ENCODE measurements at regions not wholly inside any gene's neighbourhood (a gene's known extent, or its start where the extent isn't known, plus 50 kb on each side); places are given as distances from the start of the nearest gene placed in this dataset.

DNA sequence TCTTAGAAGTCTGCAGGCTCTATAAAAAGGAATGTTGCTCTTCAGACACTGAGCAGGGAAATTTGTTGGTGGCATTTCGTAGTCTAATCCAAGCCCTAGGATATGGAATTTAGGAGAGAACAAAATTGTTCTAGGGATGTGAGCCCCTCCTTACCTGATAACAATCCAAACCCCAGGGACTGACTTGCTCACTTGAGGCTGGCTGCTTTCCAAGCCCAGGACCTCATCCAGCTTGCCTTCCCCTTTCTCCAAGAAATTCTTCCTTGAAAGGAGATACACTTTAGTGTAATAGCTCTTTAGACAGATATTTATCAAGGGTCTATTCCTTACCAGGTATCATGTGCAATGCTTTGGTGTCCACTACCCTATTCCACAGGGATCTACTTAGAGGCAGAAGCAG lies 279.8 kb downstream of the C1D start:
- intact Hi-C loops (cut with DNase I), result no loop called here
- DNase-seq (ENCODE audit: low spot score), result no peak

GRCh38 chr2:67790622-67791021 lies 272.2 kb downstream of the C1D start:
- intact Hi-C loops (cut with DNase I), result no loop called here
- no peak for DNase-seq (ENCODE audit: low spot score)

GRCh38 chr2:67792191-67792590 lies 270.6 kb downstream of the C1D start:
- DNase-seq (ENCODE audit: low spot score), result no peak
- intact Hi-C loops (cut with DNase I), result no loop called here

GRCh38 chr2:67792681-67793091 lies 270.1 kb downstream of the C1D start:
- intact Hi-C loops (cut with DNase I), result no loop called here
- DNase-seq (ENCODE audit: low spot score), result no peak

GRCh38 chr2:67797801-67798540 lies 264.8 kb downstream of the C1D start:
- intact Hi-C loops (cut with DNase I), result no loop called here
- no peak for DNase-seq (ENCODE audit: low spot score)

- intact Hi-C loops (cut with DNase I), result no loop called here
- DNase-seq (ENCODE audit: low spot score), result no peak
Measured at GRCh38 chr2:67798541-67799160, 264.2 kb downstream of the C1D start.

- intact Hi-C loops (cut with DNase I), result no loop called here
- no peak for DNase-seq (ENCODE audit: low spot score)
Measured at GRCh38 chr2:67799886-67800285, 262.9 kb downstream of the C1D start.

DNA sequence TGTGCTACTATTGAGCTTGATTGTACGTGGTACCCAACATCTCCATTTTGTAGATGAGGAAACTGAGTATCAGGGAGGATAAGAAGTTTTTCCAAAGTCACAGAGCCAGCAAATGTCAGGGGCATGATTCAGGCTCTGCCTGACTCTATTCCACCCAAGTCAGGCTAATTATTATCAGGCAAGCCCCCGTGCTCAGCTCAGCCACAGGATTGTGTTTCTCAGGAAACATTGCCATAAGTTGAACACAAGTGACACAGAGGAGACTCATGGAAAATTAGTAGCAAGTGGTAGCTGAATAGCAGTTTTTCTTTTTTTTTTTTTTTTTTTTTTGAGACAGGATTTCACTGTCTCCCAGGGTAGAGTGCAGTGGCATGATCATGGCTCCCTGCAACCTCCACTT lies 260.5 kb downstream of the C1D start:
- no peak for DNase-seq (ENCODE audit: low spot score)
- intact Hi-C loops (cut with DNase I), result no loop called here

GRCh38 chr2:67802824-67803223 lies 260.0 kb downstream of the C1D start:
- DNase-seq (ENCODE audit: low spot score), result no peak
- intact Hi-C loops (cut with DNase I), result no loop called here

DNA sequence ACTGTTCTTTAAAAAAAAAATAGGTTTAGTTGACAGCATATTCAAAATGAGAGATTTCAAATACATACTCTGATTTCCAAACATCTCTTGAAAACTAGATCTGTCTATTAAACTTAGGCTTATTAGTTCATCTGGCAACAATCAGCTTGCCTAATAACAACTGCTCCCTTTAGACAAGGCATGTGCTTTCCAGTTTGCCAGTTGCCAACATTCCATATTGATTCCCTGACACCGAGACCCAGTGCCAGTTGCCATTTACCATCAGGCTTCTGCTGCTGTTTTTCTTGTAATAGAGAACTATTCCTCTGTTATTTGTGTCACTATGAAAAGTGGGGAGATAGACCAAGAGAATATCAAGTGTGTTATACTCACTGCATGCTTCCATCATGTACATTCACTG lies 256.0 kb downstream of the C1D start:
- intact Hi-C loops (cut with DNase I), result no loop called here

DNA sequence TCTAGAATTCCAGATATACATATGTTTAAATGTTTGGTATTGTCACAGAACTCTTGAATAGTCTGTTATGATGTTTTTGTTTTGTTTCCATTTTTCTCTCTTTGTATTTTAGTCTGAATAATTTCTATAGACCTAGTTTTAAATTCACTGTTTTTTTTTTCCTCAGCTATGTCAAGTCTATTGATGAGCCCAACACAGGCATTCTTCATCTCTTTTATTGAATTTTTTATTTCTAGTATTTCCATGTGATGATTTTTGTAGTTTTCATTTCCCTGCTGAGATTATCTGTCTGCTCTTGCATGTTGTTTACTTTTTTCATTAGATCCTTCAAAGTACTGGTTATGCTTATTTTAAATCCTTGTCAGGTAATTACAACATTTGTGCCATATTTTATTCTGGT lies 254.7 kb downstream of the C1D start:
- intact Hi-C loops (cut with DNase I), result no loop called here
- no peak for DNase-seq (ENCODE audit: low spot score)

More for the DNA sequence above, 256.0 kb downstream of the C1D start:
- no peak for DNase-seq (ENCODE audit: low spot score)

DNA sequence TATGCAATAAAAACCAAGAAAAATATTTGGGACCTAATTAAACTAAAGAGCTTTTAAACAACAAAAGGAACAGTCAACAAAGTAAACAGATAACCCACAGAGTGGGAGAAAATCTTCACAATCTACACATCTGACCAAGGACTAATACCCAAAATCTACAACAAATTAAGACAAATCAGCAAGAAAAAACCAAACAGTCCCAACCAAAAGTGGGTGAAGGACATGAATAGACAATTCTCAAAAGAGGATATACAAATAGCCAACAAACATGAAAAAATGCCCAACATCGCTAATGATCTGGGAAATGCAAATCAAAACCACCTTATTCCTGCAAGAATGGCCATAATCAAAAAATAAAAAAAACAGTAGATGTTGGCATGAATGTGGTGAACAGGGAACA lies 250.1 kb downstream of the C1D start:
- intact Hi-C loops (cut with DNase I), result no loop called here
- no peak for DNase-seq (ENCODE audit: low spot score)

GRCh38 chr2:67823726-67824125 lies 239.1 kb downstream of the C1D start:
- intact Hi-C loops (cut with DNase I), result no loop called here
- no peak for DNase-seq (ENCODE audit: low spot score)

- no peak for DNase-seq (ENCODE audit: low spot score)
Measured at GRCh38 chr2:67824186-67824585, 238.6 kb downstream of the C1D start.

GRCh38 chr2:67825476-67825875 lies 237.3 kb downstream of the C1D start:
- no peak for DNase-seq (ENCODE audit: low spot score)
- intact Hi-C loops (cut with DNase I), result no loop called here

More at GRCh38 chr2:67824186-67824585, 238.6 kb downstream of the C1D start:
- intact Hi-C loops (cut with DNase I), result no loop called here

GRCh38 chr2:67828066-67828465 lies 234.7 kb downstream of the C1D start:
- intact Hi-C loops (cut with DNase I), result no loop called here
- DNase-seq (ENCODE audit: low spot score), result no peak

GRCh38 chr2:67829470-67829869 lies 233.3 kb downstream of the C1D start:
- intact Hi-C loops (cut with DNase I), result no loop called here
- no peak for DNase-seq (ENCODE audit: low spot score)

GRCh38 chr2:67833632-67834031 lies 229.2 kb downstream of the C1D start:
- DNase-seq (ENCODE audit: low spot score), result no peak
- intact Hi-C loops (cut with DNase I), result no loop called here

DNA sequence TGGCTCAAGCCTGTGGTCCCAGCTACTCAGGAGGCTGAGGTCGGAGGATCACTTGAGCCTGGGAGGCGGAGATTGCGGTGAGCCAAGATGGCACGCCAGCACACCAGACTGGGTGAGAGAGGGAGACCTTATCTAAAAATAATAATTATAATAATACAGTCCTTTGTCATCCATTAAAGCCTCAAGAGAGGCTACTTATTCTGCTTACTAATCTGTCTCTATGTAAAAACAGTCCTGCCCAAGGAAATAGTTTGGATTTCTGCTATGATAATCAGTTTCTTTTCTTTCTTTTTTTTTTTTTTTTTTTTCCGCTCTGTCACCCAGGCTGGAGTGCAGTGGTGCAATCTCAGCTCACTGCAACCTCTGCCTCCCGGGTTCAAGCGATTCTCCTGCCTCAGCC lies 228.3 kb downstream of the C1D start:
- DNase-seq (ENCODE audit: low spot score), result no peak
- intact Hi-C loops (cut with DNase I), result no loop called here

- DNase-seq (ENCODE audit: low spot score), result no peak
- intact Hi-C loops (cut with DNase I), result no loop called here
Measured at GRCh38 chr2:67835266-67835665, 227.5 kb downstream of the C1D start.

DNA sequence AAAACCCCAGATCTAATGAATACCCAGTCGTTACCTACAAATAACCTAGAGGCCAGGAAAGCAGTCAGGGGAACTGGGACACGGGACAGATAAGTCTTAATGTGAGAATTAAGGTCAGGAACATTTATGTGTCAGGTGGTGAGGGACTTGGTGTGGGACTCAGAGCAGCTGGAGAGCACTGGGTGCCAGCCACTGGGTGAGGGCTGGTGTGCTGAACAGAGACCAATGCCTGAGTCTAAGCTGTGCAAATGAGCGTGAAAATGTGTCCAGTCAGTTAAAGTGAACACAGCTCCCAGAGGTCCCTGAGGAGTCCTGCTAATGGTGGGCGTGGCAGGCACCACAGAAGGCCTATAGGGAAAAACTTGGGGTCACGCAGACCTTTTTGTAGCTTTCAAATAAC lies 225.9 kb downstream of the C1D start:
- intact Hi-C loops (cut with DNase I), result no loop called here
- DNase-seq (ENCODE audit: low spot score), result no peak

Measured in posterior vena cava (tissue), 2 donors.